ENCODE measurements at regions not wholly inside any gene's neighbourhood (a gene's known extent, or its start where the extent isn't known, plus 50 kb on each side); places are given as distances from the start of the nearest gene placed in this dataset.
"Not testable (repeated sequence)": the region's sequence is repeated elsewhere in the genome, so short reads cannot be mapped to it uniquely, and the experiment has no call there.

- not testable (repeated sequence) for H3K4me3 ChIP-seq; H3K79me2 ChIP-seq (ENCODE audit: low read depth); H3K9ac ChIP-seq; H3K27ac Mint-ChIP-seq; DNase-seq (ENCODE audit: low spot score); H3F3A ChIP-seq (ENCODE audit: low read depth); H3K27me3 ChIP-seq; H3K36me3 Mint-ChIP-seq; H3K4me3 Mint-ChIP-seq; H3K4me1 ChIP-seq; H3K4me1 Mint-ChIP-seq; H4K20me1 ChIP-seq (ENCODE audit: low read depth); H3K4me2 ChIP-seq; H3K27ac ChIP-seq; H3K27me3 Mint-ChIP-seq (ENCODE audit: insufficient read depth, low read depth); H2AFZ ChIP-seq (replicated peaks); H3K36me3 ChIP-seq; H3K9me3 ChIP-seq (ENCODE audit: low read depth)
- peaks cover 13% of the 10 kb centered on the region for H3K9me3 Mint-ChIP-seq
Measured at GRCh38 chr2:90295036-90295750, 1603.7 kb downstream of the RPIA start.

DNA sequence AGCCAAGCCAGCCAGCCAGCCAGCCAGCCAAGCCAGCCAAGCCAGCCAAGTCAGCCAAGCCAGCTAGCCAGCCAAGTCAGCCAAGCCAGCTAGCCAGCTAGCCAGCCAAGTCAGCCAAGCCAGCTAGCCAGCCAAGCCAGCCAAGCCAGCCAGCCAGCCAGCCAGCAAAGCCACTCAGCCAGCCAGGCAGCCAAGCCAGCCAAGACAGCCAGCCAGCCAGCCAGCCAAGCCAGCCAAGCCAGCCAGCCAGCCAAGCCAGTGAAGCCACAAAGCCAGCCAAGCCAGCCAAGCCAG is 1605.0 kb downstream of the RPIA start:
- H3K9ac ChIP-seq; H3K4me3 Mint-ChIP-seq; H3K4me2 ChIP-seq; H4K20me1 ChIP-seq (ENCODE audit: low read depth); H3K4me1 Mint-ChIP-seq; H3K36me3 Mint-ChIP-seq; H3K9me3 ChIP-seq (ENCODE audit: low read depth); H3K27me3 Mint-ChIP-seq (ENCODE audit: insufficient read depth, low read depth); H2AFZ ChIP-seq (replicated peaks); H3K27me3 ChIP-seq; H3K79me2 ChIP-seq (ENCODE audit: low read depth); H3K27ac Mint-ChIP-seq; H3K4me3 ChIP-seq; H3K27ac ChIP-seq; H3K36me3 ChIP-seq; DNase-seq (ENCODE audit: low spot score); H3K4me1 ChIP-seq; H3F3A ChIP-seq (ENCODE audit: low read depth): not testable (repeated sequence)
- peaks cover 13% of the 10 kb centered on the region for H3K9me3 Mint-ChIP-seq

DNA sequence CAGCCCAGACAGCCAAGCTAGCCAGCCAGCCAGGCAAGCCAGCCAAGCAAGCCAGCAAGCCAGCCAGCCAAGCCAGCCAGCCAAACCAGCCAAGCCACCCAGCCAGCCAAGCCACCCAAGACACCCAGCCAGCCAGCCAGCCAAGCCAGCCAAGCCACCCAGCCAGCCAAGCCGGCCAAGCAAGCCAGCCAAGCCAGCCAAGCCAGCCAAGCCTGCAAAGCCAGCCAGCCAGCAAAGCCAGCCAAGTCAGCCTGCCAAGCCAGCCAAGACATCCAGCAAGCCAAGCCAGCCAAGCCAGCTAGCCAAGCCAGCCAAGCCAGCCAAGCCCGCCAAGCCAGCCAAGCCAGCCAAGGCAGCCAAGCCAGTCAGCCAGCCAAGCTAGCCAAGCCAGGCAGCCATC is 1606.2 kb downstream of the RPIA start:
- not testable (repeated sequence) for H4K20me1 ChIP-seq (ENCODE audit: low read depth); H3K4me3 Mint-ChIP-seq; H3K36me3 Mint-ChIP-seq; H3K36me3 ChIP-seq; H3K27ac Mint-ChIP-seq; H3K27ac ChIP-seq; H3F3A ChIP-seq (ENCODE audit: low read depth); H3K4me1 Mint-ChIP-seq; H3K4me3 ChIP-seq; H3K27me3 Mint-ChIP-seq (ENCODE audit: insufficient read depth, low read depth); H3K4me2 ChIP-seq; H3K9ac ChIP-seq; DNase-seq (ENCODE audit: low spot score); H3K9me3 ChIP-seq (ENCODE audit: low read depth); H3K79me2 ChIP-seq (ENCODE audit: low read depth); H3K4me1 ChIP-seq; H2AFZ ChIP-seq (replicated peaks); H3K27me3 ChIP-seq
- peaks cover 13% of the 10 kb centered on the region for H3K9me3 Mint-ChIP-seq

DNA sequence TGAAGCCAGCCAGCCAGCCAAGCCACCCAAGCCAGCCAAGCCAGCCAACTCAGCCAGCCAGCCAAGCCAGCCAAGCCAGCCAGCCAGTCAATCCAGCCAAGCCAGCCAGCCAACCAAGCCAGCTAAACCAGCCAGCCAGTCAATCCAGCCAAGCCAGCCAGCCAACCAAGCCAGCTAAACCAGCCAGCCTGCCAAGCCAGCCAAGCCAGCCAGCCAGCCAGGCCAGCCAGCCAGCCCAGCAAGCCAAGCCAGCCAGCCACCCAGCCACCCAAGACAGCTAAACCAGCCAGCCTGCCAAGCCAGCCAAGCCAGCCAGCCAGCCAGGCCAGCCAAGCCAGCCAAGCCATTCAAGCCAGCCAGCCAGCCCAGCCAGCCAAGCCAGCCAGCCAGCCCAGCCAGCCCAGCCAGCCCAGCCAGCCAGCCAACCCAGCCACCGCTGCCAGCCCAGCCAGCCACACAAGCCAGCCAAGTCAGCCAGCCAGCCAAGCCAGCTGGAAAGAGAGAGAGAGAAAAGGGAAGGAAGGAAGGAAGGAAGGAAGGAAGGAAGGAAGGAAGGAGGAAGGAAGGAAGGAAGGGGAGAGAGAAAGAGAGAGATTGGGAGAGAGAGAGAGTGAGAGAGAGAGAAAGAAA is 1606.8 kb downstream of the RPIA start:
- not testable (repeated sequence) for H3K4me2 ChIP-seq; H4K20me1 ChIP-seq (ENCODE audit: low read depth); H3K4me3 ChIP-seq; H3K9ac ChIP-seq; H3K79me2 ChIP-seq (ENCODE audit: low read depth); H2AFZ ChIP-seq (replicated peaks); H3K27me3 Mint-ChIP-seq (ENCODE audit: insufficient read depth, low read depth); H3K4me1 Mint-ChIP-seq; H3F3A ChIP-seq (ENCODE audit: low read depth); H3K9me3 ChIP-seq (ENCODE audit: low read depth); H3K4me3 Mint-ChIP-seq; H3K4me1 ChIP-seq; H3K27ac Mint-ChIP-seq; H3K27ac ChIP-seq; H3K36me3 Mint-ChIP-seq; DNase-seq (ENCODE audit: low spot score); H3K27me3 ChIP-seq; H3K36me3 ChIP-seq
- H3K9me3 Mint-ChIP-seq: peaks cover 13% of the 10 kb centered on the region

GRCh38 chr2:90298983-90299382 is 1607.5 kb downstream of the RPIA start:
- not testable (repeated sequence) for H3K36me3 Mint-ChIP-seq; H3K9ac ChIP-seq; H3F3A ChIP-seq (ENCODE audit: low read depth); H3K27me3 ChIP-seq; H3K9me3 ChIP-seq (ENCODE audit: low read depth); H3K27me3 Mint-ChIP-seq (ENCODE audit: insufficient read depth, low read depth); H3K36me3 ChIP-seq; H3K4me1 Mint-ChIP-seq; H3K4me3 Mint-ChIP-seq; H3K27ac Mint-ChIP-seq; H3K4me1 ChIP-seq; DNase-seq (ENCODE audit: low spot score); H2AFZ ChIP-seq (replicated peaks); H4K20me1 ChIP-seq (ENCODE audit: low read depth); H3K4me3 ChIP-seq; H3K79me2 ChIP-seq (ENCODE audit: low read depth); H3K4me2 ChIP-seq; H3K27ac ChIP-seq
- peaks cover 13% of the 10 kb centered on the region for H3K9me3 Mint-ChIP-seq

DNA sequence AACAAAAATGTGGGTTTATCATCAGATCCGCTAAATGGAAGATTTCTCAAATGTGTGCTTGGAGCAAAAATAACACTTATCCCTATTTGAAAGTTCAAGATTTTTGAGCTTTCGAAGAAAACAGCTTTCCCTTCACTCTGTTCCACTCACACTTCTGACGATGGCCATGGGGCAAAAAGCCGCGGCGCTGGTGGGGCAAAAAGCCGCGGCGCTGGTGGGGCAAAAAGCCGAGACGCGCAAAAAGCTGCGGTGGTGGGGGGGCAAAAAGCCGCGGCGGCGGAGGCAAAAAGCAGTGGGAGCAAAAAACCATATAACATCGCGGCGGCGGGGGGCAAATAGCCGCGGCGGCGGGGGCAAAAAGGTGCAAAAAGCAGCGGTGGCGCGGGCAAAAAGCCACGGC is 1631.5 kb downstream of the RPIA start:
- not testable (repeated sequence) for H3F3A ChIP-seq (ENCODE audit: low read depth); H3K4me1 Mint-ChIP-seq; H3K27ac ChIP-seq; H3K9me3 ChIP-seq (ENCODE audit: low read depth); H3K79me2 ChIP-seq (ENCODE audit: low read depth); H3K36me3 Mint-ChIP-seq; H3K4me1 ChIP-seq; H3K9me3 Mint-ChIP-seq; H2AFZ ChIP-seq (replicated peaks); H3K27me3 ChIP-seq; H3K4me3 ChIP-seq; H3K36me3 ChIP-seq; H3K27me3 Mint-ChIP-seq (ENCODE audit: insufficient read depth, low read depth); H3K27ac Mint-ChIP-seq; DNase-seq (ENCODE audit: low spot score); H3K9ac ChIP-seq; H3K4me2 ChIP-seq; H4K20me1 ChIP-seq (ENCODE audit: low read depth)
- peak overlapping the region; percentile 85 for H3K4me3 Mint-ChIP-seq

GRCh38 chr2:90323612-90324558 is 1632.4 kb downstream of the RPIA start:
- H3K36me3 ChIP-seq; H3K27me3 Mint-ChIP-seq (ENCODE audit: insufficient read depth, low read depth); H3F3A ChIP-seq (ENCODE audit: low read depth); H3K4me1 ChIP-seq; H3K4me3 ChIP-seq; H3K9me3 ChIP-seq (ENCODE audit: low read depth); H3K27me3 ChIP-seq; H3K79me2 ChIP-seq (ENCODE audit: low read depth); DNase-seq (ENCODE audit: low spot score); H3K36me3 Mint-ChIP-seq; H3K27ac Mint-ChIP-seq; H3K27ac ChIP-seq; H3K9ac ChIP-seq; H3K9me3 Mint-ChIP-seq; H4K20me1 ChIP-seq (ENCODE audit: low read depth); H3K4me2 ChIP-seq; H3K4me1 Mint-ChIP-seq; H3K4me3 Mint-ChIP-seq; H2AFZ ChIP-seq (replicated peaks): not testable (repeated sequence)

GRCh38 chr2:90324672-90325071 is 1633.2 kb downstream of the RPIA start:
- H3K36me3 ChIP-seq; H3K27me3 Mint-ChIP-seq (ENCODE audit: insufficient read depth, low read depth); H3K27me3 ChIP-seq; H3K27ac Mint-ChIP-seq; H3K4me3 ChIP-seq; H3K4me1 Mint-ChIP-seq; H3K4me3 Mint-ChIP-seq; H3K27ac ChIP-seq; H3K9ac ChIP-seq; H3F3A ChIP-seq (ENCODE audit: low read depth); H3K9me3 Mint-ChIP-seq; H4K20me1 ChIP-seq (ENCODE audit: low read depth); H3K4me1 ChIP-seq; H3K4me2 ChIP-seq; H3K9me3 ChIP-seq (ENCODE audit: low read depth); H3K79me2 ChIP-seq (ENCODE audit: low read depth); H3K36me3 Mint-ChIP-seq; DNase-seq (ENCODE audit: low spot score); H2AFZ ChIP-seq (replicated peaks): not testable (repeated sequence)
